ENCODE measurements at regions not wholly inside any gene's neighbourhood (a gene's known extent, or its start where the extent isn't known, plus 50 kb on each side); places are given as distances from the start of the nearest gene placed in this dataset.

DNA sequence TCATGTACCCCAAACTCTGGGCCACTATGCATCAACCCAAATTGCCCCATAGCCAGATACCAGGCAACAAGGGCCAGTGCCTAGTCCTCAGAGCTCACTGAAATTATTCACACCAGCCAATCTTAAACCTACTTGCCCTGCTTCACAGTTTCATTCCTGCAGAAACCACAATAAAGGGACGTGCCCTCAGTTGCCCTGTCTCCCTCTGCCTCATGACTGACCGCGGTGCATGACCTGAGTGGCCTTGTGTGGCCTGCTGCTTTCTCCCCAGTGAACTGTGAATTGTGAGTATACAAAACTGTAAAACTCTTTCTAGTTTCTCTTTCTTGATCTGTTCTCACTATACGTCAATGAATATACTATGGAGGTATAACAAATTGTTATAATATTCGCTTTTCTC lies 490.9 kb upstream of the MIS18BP1 start:
- Histone ChIP-seq H3K79me2 (ENCODE audit: insufficient read depth, low read length) (no peaks in the 10 kb centered on the region), H3F3A (ENCODE audit: insufficient read depth) (no peaks in the 10 kb centered on the region), H3K9ac (ENCODE audit: low read length) (no peak overlapping the region)

DNA sequence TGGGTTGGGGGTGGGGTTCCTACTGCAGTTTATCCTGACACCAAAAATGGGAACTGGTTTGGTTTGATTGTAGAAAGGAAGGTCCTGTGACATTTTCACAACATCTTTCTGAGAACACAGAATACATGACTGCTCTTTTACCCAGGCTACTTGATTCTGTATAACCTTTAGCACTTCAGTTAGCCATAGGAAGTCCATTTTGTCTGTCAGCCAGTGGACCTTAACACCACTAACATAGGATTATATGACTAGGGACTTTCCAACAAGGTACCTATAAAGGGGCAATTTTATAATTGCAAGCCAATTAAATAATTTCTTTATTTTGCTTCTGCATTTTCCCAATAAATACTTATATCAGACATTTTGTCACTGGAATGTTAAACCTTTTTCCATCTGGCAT lies 489.2 kb upstream of the MIS18BP1 start:
- TF ChIP-seq EZH2phosphoT487 (conservative IDR thresholded peaks at IDR 0.05; ENCODE audit: low read length): no peak
- TF ChIP-seq, protein P1, sequence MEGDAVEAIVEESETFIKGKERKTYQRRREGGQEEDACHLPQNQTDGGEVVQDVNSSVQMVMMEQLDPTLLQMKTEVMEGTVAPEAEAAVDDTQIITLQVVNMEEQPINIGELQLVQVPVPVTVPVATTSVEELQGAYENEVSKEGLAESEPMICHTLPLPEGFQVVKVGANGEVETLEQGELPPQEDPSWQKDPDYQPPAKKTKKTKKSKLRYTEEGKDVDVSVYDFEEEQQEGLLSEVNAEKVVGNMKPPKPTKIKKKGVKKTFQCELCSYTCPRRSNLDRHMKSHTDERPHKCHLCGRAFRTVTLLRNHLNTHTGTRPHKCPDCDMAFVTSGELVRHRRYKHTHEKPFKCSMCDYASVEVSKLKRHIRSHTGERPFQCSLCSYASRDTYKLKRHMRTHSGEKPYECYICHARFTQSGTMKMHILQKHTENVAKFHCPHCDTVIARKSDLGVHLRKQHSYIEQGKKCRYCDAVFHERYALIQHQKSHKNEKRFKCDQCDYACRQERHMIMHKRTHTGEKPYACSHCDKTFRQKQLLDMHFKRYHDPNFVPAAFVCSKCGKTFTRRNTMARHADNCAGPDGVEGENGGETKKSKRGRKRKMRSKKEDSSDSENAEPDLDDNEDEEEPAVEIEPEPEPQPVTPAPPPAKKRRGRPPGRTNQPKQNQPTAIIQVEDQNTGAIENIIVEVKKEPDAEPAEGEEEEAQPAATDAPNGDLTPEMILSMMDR (IDR thresholded peaks at IDR 0.05; ENCODE audit: insufficient read depth, low read length, poor library complexity, severe bottlenecking): no peak
- Histone ChIP-seq H3K27ac (ENCODE audit: low read depth, low read length) (no peak overlapping the region), H4K20me1 (ENCODE audit: low read depth, low read length) (no peaks in the 10 kb centered on the region), H3K9me3 (ENCODE audit: insufficient read depth, low read length) (no peaks in the 10 kb centered on the region), H3K9ac (ENCODE audit: low read length) (no peak overlapping the region), H3K27me3 (ENCODE audit: low read length) (no peaks in the 10 kb centered on the region), H2AFZ (ENCODE audit: low read depth, low read length, severe bottlenecking) (no peak overlapping the region), H3K4me2 (ENCODE audit: low read depth, low read length, poor library complexity, severe bottlenecking) (no peak overlapping the region), H3K36me3 (ENCODE audit: low read length) (no peaks in the 10 kb centered on the region), H3K9me2 (replicated peaks; ENCODE audit: insufficient read depth, low read length) (no peaks in the 10 kb centered on the region), H3F3A (ENCODE audit: insufficient read depth) (no peaks in the 10 kb centered on the region), H3K79me2 (ENCODE audit: insufficient read depth, low read length) (no peaks in the 10 kb centered on the region), H3K4me3 (ENCODE audit: insufficient read depth, low read length, poor library complexity, severe bottlenecking) (no peak overlapping the region)

More for the DNA sequence above, 490.9 kb upstream of the MIS18BP1 start:
- no peaks in the 10 kb centered on the region for H4K20me1 ChIP-seq (ENCODE audit: low read depth, low read length)
- no peaks in the 10 kb centered on the region for H3K27me3 ChIP-seq (ENCODE audit: low read length)
- no peak overlapping the region for H2AFZ ChIP-seq (ENCODE audit: low read depth, low read length, severe bottlenecking)
- H3K27ac ChIP-seq (ENCODE audit: low read depth, low read length): no peak overlapping the region
- no peak overlapping the region for H3K4me3 ChIP-seq (ENCODE audit: insufficient read depth, low read length, poor library complexity, severe bottlenecking)
- TF ChIP-seq, protein P1 (IDR thresholded peaks at IDR 0.05; ENCODE audit: insufficient read depth, low read length, poor library complexity, severe bottlenecking): no peak
- no peak for TF ChIP-seq EZH2phosphoT487 (conservative IDR thresholded peaks at IDR 0.05; ENCODE audit: low read length)
- no peaks in the 10 kb centered on the region for H3K9me3 ChIP-seq (ENCODE audit: insufficient read depth, low read length)
- H3K4me2 ChIP-seq (ENCODE audit: low read depth, low read length, poor library complexity, severe bottlenecking): no peak overlapping the region
- no peaks in the 10 kb centered on the region for H3K9me2 ChIP-seq (replicated peaks; ENCODE audit: insufficient read depth, low read length)
- H3K36me3 ChIP-seq (ENCODE audit: low read length): no peaks in the 10 kb centered on the region

DNA sequence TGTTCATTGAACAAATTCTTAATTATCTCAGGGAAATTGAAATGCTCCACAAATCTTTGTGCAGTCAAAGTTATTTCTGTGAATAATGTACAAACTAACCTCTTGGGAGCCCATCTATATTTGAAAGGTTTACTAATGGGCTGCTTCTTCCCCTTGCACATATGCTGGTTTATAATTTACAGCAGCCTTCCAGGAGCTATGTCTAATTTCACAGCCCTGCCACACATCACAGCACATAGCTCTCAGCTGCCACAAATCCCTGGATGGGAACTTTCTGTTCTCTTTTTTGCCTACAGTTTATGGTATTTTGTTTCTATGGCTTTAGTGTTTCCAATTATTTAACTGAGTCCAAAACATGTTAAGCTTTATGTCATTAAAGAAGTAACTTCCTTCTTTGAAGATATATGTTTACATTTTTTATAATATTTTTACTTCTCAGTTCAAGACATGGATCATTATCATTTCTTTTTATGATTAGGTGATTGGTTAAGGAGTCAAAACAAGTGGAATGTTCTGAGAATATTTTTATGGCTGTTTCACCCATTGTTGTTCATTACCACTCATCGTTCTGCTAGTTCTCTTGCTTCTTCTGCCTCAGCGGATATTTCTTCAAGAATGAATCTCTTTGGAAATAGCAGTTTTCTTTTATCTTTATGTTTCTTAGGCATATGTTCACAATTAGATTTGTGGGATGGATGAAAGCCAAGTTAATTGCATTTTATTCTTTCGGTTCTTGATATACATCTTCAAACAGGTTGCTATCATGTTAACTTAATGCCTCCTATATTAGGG lies 475.6 kb upstream of the MIS18BP1 start:
- Histone ChIP-seq H2AFZ (ENCODE audit: low read depth, low read length, severe bottlenecking) (no peak overlapping the region), H3K9me2 (replicated peaks; ENCODE audit: insufficient read depth, low read length) (no peaks in the 10 kb centered on the region), H3K9me3 (ENCODE audit: insufficient read depth, low read length) (no peaks in the 10 kb centered on the region), H3K4me3 (ENCODE audit: insufficient read depth, low read length, poor library complexity, severe bottlenecking) (no peak overlapping the region), H3K79me2 (ENCODE audit: insufficient read depth, low read length) (no peaks in the 10 kb centered on the region), H4K20me1 (ENCODE audit: low read depth, low read length) (no peaks in the 10 kb centered on the region), H3K9ac (ENCODE audit: low read length) (no peak overlapping the region), H3K4me2 (ENCODE audit: low read depth, low read length, poor library complexity, severe bottlenecking) (no peak overlapping the region), H3K27ac (ENCODE audit: low read depth, low read length) (no peak overlapping the region), H3F3A (ENCODE audit: insufficient read depth) (no peaks in the 10 kb centered on the region), H3K27me3 (ENCODE audit: low read length) (no peaks in the 10 kb centered on the region), H3K36me3 (ENCODE audit: low read length) (no peaks in the 10 kb centered on the region)
- no peak for TF ChIP-seq EZH2phosphoT487 (conservative IDR thresholded peaks at IDR 0.05; ENCODE audit: low read length)
- TF ChIP-seq, protein P1 (IDR thresholded peaks at IDR 0.05; ENCODE audit: insufficient read depth, low read length, poor library complexity, severe bottlenecking): no peak
